GM18873 (cell line): ENCODE measurements at regions not wholly inside any gene's neighbourhood (a gene's known extent, or its start where the extent isn't known, plus 50 kb on each side); places are given as distances from the start of the nearest gene placed in this dataset.

ENCODE experiments used
- ATAC-seq: cut with Tn5 transposase; IDR thresholded peaks from one replicate; pipeline ENCODE4 v1.9.1; 2021; ENCODE audit warnings: mild to moderate bottlenecking, moderate library complexity, moderate number of reproducible peaks; ENCODE audit not compliant: unreplicated experiment, low FRiP score

DNA sequence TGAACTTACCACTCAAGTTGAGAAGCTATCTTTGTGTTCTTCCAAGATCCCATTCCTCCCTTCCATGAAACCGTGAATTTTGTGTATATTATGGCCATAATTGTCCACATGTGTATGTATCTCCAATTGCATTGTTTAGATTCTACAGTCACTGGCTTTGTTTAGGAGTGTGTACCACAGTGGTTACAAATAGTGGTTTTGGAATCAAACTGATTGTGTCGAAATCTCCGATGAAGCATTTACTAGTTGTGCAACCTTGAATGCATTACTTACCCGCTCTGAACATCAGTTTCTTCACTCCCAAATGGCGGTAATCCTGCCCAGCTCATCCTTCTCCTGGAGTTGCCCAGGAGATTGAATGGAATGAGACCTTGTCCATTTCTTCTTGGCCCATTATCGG is 145.0 kb upstream of the ZNF32 start:
- no peak for ATAC-seq

DNA sequence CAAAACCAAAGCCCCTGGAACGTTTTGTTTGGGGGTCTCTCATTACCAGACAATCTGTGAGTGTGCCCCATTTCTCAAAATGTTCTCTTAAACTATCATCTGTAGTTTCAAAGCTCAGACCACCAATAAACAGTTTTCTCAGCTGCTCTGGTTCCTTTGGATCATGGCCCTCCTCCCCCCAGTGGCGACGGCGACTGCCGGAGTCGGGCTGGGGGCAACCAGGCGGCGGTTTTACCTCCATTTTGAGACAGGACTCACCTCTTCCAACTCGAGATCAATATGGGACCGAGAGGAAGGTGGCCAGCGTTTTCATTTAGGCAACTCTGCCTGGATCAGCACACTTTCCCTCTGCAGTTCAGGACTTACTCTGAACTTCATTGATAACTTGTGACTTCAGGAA is 141.5 kb upstream of the ZNF32 start:
- ATAC-seq, result no peak

GRCh38 chr10:43785252-43785651 is 136.6 kb upstream of the ZNF32 start:
- no peak for ATAC-seq

GRCh38 chr10:43782814-43783213 is 134.1 kb upstream of the ZNF32 start:
- no peak for ATAC-seq

DNA sequence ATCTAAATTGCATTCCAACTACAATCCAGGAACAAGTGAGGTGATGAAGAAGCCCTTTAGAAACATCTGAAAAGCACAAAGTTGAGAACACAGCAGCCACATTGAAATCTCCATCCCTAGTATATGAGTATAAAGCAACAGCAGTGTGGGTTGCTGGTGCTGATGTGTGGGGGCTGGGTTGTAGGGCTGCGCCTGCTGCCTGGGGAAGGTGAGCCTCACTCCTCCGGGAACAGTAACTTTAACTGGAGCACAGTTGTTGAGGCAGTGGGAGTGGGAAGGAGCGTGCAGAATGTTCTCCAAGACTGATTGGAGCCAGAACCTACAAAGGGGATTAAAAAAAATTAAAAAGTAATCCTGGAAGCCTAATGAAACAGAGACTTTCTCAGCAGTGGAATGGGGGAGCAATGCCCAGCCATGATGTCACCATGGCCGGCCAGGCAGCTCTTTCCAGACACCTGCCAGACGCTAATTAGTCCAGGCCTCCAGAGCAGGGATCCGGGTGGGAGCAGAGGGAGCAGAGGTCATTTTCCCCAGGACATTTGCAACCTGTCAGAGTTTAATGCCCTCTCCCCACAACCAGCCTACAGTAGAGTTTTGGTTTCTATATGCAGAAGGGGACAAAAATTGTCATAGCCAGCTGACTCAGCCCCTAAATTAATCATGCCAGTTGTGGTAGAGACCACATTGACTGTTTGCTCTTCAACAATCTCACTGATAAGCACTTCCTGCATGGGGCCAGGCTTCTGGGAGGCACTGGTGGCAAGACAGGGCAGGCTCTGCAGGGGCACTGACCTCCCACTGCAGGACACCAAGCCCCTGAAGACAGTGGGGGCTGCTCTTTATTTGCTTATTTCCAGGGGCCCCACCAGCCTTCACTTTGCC is 133.0 kb upstream of the ZNF32 start:
- no peak for ATAC-seq

DNA sequence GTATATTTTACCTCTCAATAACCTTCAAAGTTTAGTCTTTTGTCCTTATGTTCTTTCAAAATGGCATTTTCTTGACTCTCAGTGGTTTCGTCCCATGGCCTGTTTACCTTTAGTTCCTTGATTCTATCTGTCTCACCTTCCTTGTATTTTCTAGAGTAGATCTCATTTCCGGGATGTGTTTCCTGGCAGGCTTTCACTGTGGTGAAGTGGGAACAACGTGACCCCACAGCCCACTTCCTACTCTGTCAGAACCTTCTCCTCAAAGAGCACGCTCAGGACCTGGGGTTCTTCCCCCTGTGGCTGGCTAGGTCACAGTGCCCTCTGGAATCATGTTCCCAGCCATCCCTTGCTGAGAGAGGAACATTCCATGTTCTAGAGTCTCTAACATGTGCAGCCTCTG is 129.9 kb upstream of the ZNF32 start:
- ATAC-seq, result no peak

DNA sequence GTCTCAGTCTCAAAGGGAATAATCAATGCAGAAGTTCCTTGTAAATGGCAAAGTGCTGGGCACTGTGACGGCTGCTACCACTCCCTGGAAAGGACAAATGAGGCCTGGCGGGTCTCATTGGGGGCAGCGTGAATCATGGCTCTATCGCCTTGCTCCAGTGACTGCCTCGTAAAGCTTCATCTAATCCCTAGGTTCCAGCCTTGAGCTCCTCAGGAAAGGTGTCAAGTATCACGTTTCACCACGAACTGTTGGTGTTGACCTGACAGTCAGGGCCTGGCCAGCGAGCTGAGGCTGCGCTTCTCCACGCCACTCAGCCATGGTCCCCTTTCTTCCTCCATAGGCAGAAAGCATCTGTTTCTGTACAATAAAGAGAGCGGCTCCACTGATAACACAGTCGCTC is 126.7 kb upstream of the ZNF32 start:
- ATAC-seq, result no peak

DNA sequence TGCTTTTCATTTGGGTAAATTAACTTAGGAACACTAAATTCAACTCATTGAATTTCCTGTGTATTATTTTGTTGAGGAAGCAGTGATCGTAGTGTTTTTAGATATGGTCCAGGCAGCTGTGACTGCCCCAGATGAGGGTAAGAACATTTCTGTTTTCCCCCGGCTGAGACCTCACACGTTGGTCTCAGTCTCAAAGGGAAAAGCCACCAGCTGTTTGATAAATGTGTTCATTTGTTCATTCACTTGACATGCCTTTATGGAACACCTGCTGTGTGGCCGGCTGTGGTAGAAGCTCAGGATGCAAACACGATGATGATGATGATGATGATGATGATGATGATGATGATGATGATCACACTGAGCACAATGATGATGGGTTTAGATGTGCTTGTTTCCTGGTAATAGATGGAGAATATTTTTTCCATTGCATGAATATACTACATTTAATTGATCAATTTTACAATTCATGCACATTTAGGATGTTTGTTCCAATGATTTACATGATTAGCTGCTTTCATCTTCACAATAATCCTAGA is 125.6 kb upstream of the ZNF32 start:
- ATAC-seq, result no peak

DNA sequence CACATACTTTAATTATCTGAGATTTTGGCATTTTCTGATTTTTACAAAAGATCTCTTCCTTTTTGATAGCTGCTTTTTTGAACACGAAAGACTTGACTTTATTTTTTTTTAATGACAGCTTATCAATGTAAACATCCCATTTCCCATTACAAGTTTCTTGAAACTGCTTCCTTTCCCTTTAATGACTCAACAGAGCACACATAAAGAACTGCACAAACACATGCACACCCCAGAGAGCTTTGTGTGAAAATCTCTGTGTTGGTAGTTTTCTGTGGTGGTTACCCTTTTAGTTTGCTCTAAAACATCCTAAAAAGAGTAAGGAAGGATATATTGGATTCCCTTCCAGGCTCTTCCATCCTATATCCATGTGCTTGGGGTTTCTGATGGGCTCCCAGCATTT is 125.1 kb upstream of the ZNF32 start:
- no peak for ATAC-seq

DNA sequence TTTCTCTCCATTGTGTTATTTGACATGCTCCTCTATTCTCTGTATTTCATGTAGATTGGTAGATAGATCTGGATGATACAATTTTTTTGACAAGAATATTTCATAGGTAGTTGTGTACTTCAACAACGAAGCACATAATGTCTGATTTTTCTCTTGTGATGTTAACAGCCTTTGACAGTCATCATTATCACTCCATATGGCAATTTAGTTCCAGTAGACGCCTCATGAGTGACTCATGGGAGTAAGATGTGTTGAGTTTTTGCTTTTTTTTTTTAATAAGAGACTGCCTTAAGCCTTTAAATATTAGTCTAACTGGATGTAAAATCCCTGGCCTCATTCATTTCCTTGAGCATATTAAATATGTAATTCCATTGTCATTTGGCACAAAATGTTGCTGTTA is 123.5 kb upstream of the ZNF32 start:
- ATAC-seq, result no peak

DNA sequence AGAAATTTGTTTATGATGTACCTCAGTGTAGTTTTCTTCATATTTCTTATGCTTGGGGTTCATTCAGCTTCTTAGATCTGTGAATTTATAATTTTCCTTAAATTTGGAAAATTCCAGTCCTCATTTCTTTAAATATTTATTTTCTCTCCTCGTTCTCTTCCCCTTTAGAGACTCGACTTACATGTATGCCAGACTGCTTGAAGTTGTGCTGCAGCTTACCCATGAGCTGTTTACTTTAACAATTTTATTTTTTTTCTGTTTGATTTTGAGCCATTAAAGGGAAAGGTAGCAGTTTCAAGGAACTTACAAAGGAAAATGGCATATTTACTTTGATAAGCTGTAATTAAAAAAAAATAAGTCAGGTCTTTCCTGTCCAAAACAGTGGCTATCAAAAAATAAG is 123.0 kb upstream of the ZNF32 start:
- ATAC-seq, result no peak

GRCh38 chr10:43765516-43765915 is 116.8 kb upstream of the ZNF32 start:
- no peak for ATAC-seq

DNA sequence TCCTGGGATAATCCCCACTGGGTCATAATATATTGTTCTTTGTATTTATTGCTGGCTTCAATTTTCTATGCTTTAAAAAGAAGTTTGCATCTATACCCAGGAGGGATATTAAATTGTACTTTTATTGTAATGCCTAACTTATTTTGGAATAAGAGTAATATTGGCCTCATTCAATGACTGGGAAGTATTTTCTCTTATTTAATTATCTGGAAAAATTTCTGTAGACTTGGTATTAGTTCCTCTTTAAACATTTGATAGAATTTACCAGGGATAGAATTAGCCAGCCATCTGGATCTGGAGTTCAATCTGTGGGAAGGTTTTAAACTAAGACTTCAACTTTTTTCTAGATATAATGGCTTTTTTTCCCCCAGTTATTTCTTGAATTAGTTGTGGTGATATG is 115.2 kb upstream of the ZNF32 start:
- no peak for ATAC-seq

DNA sequence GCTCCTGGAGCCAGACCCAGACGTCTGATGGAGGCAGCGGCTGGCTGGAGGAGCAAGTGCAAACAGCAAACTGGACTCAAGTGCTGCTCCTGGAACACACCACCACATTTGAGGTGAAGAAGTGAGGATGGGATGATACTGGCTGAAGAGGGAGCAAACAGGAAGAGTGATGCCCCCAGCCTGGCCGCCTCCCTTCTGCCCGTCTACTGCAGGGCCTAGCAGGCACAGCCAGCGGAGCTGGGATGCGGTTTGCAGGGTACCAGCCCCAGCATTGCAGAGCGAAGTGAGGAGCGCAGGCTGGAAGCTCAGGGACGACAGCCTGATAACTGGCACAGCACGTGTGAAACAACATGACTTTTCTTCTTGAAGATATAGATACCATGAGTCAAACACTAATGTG is 111.8 kb upstream of the ZNF32 start:
- ATAC-seq, result no peak

DNA sequence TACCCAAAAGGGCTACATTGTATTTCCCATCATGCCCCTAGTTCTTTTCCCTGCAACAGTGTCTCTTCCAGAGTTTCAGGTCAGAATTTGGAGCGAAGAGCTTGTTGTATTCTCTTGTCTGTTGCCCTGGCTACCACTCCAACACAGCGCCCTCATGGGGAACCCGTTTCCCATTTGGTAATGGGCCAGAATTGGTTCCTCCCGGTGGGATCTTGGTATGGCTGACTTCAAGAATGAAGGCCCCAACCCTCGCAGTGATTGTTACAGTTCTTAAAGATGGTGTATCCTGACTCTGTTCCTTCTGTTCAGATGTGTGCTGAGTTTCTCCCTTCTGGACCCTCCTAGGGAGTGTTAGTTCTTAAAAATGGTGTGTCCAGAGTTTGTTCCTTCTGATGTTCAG is 110.5 kb upstream of the ZNF32 start:
- no peak for ATAC-seq

DNA sequence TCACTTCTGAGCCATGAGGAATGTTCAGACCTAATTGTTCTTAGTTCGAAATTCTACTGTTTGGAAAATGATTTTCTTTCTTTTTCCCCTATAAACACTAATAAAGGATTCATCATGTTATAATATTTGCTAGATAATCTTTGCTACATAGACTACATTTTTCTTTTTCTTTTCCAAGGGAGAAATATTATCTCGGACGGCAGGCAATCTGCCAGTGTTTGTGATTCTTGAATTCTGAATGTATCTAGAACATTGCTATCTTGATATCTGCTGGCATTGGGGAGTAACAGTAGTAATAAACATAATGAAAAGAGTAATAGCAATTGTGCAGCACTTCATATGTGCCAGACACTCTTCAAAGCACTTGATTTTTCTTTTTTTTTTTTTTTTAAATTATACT is 107.7 kb upstream of the ZNF32 start:
- ATAC-seq, result no peak

DNA sequence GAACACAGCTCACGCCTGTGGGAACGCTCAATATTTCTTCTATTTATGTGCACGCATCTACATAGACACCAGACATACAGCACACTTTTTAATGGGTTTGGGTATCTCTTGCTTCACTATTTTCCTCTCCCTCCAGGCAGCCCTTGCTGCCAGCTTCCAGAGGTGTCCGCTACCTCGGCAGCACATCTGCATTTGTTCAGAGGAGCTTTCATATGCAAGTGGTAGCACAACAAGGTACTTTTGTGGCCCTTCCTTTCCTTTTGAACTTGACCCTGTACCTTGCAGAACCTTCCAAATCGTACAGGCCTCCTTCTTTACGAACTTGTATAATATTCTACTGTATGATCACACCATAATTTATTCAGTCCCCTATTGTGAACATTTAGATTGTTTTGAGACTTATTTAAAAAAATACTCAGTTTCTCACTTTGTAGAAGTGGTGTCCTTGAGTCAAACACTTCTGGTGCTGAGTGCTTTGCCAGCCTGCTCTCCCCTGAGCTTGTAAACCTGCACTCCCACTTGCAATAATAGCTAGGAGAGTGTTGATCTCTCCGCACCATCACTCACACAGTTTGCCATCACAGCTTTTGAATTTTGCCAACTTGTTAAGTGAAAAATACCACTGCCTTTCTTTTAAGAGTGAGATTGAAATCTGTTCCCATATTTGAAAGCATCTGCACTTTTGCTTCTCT is 106.0 kb upstream of the ZNF32 start:
- ATAC-seq, result no peak

GRCh38 chr10:43753397-43754061 is 104.8 kb upstream of the ZNF32 start:
- no peak for ATAC-seq

DNA sequence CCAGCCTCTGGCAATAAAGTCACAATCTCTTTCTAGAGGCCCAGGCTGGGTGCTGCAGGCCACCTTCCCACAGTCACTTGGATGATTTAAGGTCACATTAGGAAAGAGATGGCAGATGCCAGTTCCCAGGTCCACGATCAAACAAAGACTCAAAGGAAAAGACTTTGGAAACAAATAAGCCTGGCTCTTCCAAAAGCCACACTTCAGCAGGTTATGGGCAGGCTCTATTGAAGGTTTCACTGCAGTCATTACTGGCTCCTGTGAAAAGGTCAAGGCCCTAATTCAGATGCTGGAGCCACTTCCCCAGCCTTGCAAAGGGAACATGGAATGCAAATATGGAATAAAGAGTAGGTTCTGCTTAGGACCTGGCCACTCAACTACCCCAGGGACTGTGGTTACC is 104.0 kb upstream of the ZNF32 start:
- ATAC-seq, result no peak

- ATAC-seq, result no peak
Measured at GRCh38 chr10:43751646-43752045, 103.0 kb upstream of the ZNF32 start.

DNA sequence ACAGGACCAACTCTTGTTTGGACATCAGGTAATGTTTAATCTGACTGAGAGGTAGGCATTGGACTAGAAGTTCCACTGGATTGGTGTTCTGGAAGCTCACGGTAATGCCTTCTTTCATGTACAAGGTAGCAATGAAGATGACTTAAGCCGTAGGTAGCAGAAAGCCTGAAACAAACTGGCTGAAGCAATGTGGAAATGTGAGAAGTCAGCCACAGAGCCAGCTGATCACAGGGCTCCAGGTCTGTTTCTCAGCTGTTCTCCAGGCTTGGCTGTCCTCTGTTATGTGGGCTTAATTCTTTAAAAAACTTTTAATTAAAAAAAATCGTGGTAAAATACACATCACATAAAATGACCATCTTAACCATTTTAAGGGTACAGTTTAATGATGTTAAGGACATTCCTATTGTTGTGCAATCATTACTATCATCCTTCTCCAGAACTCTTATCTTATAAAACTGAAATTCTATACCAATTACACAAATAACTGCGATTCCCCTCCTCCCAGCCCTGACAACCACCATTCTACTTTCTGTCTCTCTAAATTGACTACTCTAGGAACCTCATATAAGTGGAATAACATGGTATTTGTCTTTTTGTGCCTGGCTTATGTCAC is 101.4 kb upstream of the ZNF32 start:
- no peak for ATAC-seq
